ENCODE measurements at regions not wholly inside any gene's neighbourhood (a gene's known extent, or its start where the extent isn't known, plus 50 kb on each side); places are given as distances from the start of the nearest gene placed in this dataset.

DNA sequence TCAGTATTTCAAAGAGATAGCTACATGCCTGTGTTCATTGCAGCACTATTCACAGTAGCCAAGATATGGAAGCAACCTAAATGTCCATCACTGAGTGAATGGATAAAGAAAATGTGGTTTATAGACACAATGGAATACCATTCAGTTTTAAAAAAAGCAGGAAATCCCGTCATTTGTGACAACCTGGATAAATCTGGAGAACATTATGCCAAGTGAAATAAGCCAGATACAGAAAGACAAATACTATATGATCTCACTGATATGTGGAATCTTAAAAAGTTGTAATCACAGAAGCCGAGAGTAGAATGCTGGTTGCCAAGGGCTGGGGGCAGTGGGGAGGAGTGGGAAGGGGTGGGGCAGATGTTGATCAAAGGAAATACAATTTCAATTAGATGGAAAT lies 235.8 kb upstream of the IGFBP3 start:
- H3K27me3 ChIP-seq (ENCODE audit: control insufficient read depth, insufficient read depth, low read length) = no peaks in the 10 kb centered on the region
- TF ChIP-seq, protein P1, sequence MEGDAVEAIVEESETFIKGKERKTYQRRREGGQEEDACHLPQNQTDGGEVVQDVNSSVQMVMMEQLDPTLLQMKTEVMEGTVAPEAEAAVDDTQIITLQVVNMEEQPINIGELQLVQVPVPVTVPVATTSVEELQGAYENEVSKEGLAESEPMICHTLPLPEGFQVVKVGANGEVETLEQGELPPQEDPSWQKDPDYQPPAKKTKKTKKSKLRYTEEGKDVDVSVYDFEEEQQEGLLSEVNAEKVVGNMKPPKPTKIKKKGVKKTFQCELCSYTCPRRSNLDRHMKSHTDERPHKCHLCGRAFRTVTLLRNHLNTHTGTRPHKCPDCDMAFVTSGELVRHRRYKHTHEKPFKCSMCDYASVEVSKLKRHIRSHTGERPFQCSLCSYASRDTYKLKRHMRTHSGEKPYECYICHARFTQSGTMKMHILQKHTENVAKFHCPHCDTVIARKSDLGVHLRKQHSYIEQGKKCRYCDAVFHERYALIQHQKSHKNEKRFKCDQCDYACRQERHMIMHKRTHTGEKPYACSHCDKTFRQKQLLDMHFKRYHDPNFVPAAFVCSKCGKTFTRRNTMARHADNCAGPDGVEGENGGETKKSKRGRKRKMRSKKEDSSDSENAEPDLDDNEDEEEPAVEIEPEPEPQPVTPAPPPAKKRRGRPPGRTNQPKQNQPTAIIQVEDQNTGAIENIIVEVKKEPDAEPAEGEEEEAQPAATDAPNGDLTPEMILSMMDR (IDR thresholded peaks at IDR 0.05; ENCODE audit: borderline replicate concordance, extremely low read depth, insufficient read depth) = no peak
- H3K9me3 ChIP-seq (ENCODE audit: control insufficient read depth in 2 of 3, insufficient read depth in 1 of 3, low read length in 3 of 3) = no peaks in the 10 kb centered on the region
- H3K4me1 ChIP-seq (ENCODE audit: control insufficient read depth in 2 of 3, insufficient read depth in 2 of 3, low read depth in 1 of 3, low read length in 3 of 3) = peaks cover 0 to 8% (median 5%) of the 10 kb centered on the region in 3 donors
- no peak overlapping the region for H3K4me3 ChIP-seq (ENCODE audit: low read length in 3 of 3)
- intact Hi-C loops (cut with DNase I) = no loop called here
- DNase-seq (no peak), FAIRE-seq (no peak)
- no peak overlapping the region for H3K9ac ChIP-seq (ENCODE audit: low read length in 3 of 3)
- no peak overlapping the region for H3K27ac ChIP-seq (ENCODE audit: low read depth in 2 of 2, low read length in 2 of 2)
- no peaks in the 10 kb centered on the region for H3K36me3 ChIP-seq (ENCODE audit: control insufficient read depth in 2 of 3, insufficient read depth in 3 of 3, low read length in 3 of 3)

DNA sequence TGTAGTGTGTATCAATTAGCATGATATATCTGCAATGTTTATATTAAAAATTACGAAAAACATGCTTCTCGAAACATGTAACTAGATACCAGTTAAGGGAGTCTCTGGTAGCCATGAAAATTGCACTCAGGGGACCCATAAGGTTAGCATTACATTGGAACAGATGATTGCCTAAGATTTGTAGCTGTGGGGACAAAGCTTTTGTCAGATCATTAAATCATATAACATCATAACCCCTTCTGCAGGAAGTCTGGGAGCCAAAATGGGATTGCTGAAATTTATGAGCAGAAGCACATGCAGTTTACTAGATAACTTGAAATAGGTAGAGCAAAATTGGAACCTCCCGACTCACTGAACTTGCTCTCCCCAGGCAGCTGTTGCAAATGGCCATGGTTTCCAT lies 235.0 kb upstream of the IGFBP3 start:
- no peak overlapping the region for H3K4me3 ChIP-seq (ENCODE audit: low read length in 3 of 3)
- no peak overlapping the region for H3K27ac ChIP-seq (ENCODE audit: low read depth in 2 of 2, low read length in 2 of 2)
- intact Hi-C loops (cut with DNase I) = no loop called here
- H3K36me3 ChIP-seq (ENCODE audit: control insufficient read depth in 2 of 3, insufficient read depth in 3 of 3, low read length in 3 of 3) = no peaks in the 10 kb centered on the region
- H3K9me3 ChIP-seq (ENCODE audit: control insufficient read depth in 2 of 3, insufficient read depth in 1 of 3, low read length in 3 of 3) = no peaks in the 10 kb centered on the region
- no peak overlapping the region for H3K9ac ChIP-seq (ENCODE audit: low read length in 3 of 3)
- no peak for DNase-seq
- TF ChIP-seq, protein P1 (IDR thresholded peaks at IDR 0.05; ENCODE audit: borderline replicate concordance, extremely low read depth, insufficient read depth) = no peak
- FAIRE-seq = no peak
- no peaks in the 10 kb centered on the region for H3K27me3 ChIP-seq (ENCODE audit: control insufficient read depth, insufficient read depth, low read length)
- peaks cover 0 to 8% (median 5%) of the 10 kb centered on the region in 3 donors for H3K4me1 ChIP-seq (ENCODE audit: control insufficient read depth in 2 of 3, insufficient read depth in 2 of 3, low read depth in 1 of 3, low read length in 3 of 3)

DNA sequence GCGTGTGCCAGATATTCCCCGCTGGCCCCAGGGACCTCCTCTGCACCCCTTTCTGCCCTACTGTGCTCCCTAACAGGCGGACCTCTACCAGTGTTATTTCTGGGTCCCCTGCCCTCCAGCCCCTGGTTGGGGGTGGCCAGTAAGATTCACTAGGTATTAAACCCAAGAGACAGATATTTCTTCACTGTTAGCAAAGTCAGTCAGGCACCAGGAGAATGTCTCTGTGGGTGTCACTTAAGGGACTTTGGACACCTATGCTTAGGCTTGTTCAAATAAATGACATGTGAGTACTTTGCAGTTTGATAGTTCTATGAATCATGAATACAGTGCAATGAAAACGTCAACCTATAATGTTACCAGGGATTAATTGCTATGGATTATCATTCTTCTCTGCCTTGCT lies 234.3 kb upstream of the IGFBP3 start:
- TF ChIP-seq, protein P1 (IDR thresholded peaks at IDR 0.05; ENCODE audit: borderline replicate concordance, extremely low read depth, insufficient read depth) = no peak
- H3K27ac ChIP-seq (ENCODE audit: low read depth in 2 of 2, low read length in 2 of 2) = no peak overlapping the region
- no peaks in the 10 kb centered on the region for H3K9me3 ChIP-seq (ENCODE audit: control insufficient read depth in 2 of 3, insufficient read depth in 1 of 3, low read length in 3 of 3)
- H3K4me1 ChIP-seq (ENCODE audit: control insufficient read depth in 2 of 3, insufficient read depth in 2 of 3, low read depth in 1 of 3, low read length in 3 of 3) = peaks cover 0 to 8% (median 5%) of the 10 kb centered on the region in 3 donors
- H3K9ac ChIP-seq (ENCODE audit: low read length in 3 of 3) = no peak overlapping the region
- intact Hi-C loops (cut with DNase I) = no loop called here
- FAIRE-seq (no peak), DNase-seq (no peak)
- no peaks in the 10 kb centered on the region for H3K36me3 ChIP-seq (ENCODE audit: control insufficient read depth in 2 of 3, insufficient read depth in 3 of 3, low read length in 3 of 3)
- no peaks in the 10 kb centered on the region for H3K27me3 ChIP-seq (ENCODE audit: control insufficient read depth, insufficient read depth, low read length)
- H3K4me3 ChIP-seq (ENCODE audit: low read length in 3 of 3) = no peak overlapping the region
